Endothelial cell of umbilical vein (primary cell): ENCODE measurements at regions not wholly inside any gene's neighbourhood (a gene's known extent, or its start where the extent isn't known, plus 50 kb on each side); places are given as distances from the start of the nearest gene placed in this dataset.

Experiments used
- BruUV-seq: library from RNA; stranded (reverse); fragments of 400-500 nt; replicated peaks from 2 replicates; lab custom pipeline; 2021; lab: Mats Ljungman, UMichigan
- CTCF ChIA-PET: fragments of 300-600, 350-600 bp; sonication (Branson Sonifier 250); formaldehyde crosslinking; loops from one replicate; lab custom pipeline; 2021; ENCODE audit warnings: antibody characterized with exemption, inconsistent platforms; lab: Charles Lee
- POLR2A ChIA-PET: fragments of 300-600, 350-600 bp; sonication (Branson Sonifier 250); formaldehyde crosslinking; loops from one replicate; lab custom pipeline; 2021; ENCODE audit warnings: antibody characterized with exemption, inconsistent platforms; lab: Charles Lee
- DNase-seq: peaks from one replicate; pipeline ENCODE4 v3.0.0-alpha.2; 2011; ENCODE audit warnings: low read depth, low spot score
- FAIRE-seq: peaks from 2 replicates; lab custom pipeline; 2011; peaks lifted over from hg19 to GRCh38; lab: Jason Lieb, UNC
- H2AFZ ChIP-seq: 2 replicates; pipeline ENCODE4 v1.6.0; 2012; ENCODE audit warnings: low read depth, low read length, control low read depth, inconsistent platforms
- H3K27ac ChIP-seq: 2 replicates; pipeline ENCODE4 v1.5.1; 2011; ENCODE audit warnings: low read depth, mild to moderate bottlenecking, control low read depth, low read length, moderate library complexity; ENCODE audit not compliant: insufficient read depth
- H3K27me3 ChIP-seq, 2 experiments: 2 replicates each; pipeline versions ENCODE4 v1.6.0 to v1.6.1; 2011; ENCODE audit warnings: low read length in 2 of 2, mixed read lengths in 1 of 2; ENCODE audit not compliant: control insufficient read depth in 2 of 2, insufficient read depth in 2 of 2
- H3K36me3 ChIP-seq, 2 experiments: 2 replicates in 1 of 2; 3 replicates in 1 of 2; pipeline ENCODE4 v1.5.1; 2011; ENCODE audit warnings: low read length in 2 of 2, mild to moderate bottlenecking in 1 of 2, moderate library complexity in 1 of 2; ENCODE audit not compliant: control insufficient read depth in 2 of 2, insufficient read depth in 2 of 2; ENCODE audit errors: extremely low read depth in 1 of 2
- H3K4me1 ChIP-seq: 3 replicates; pipeline ENCODE4 v1.5.1; 2011; ENCODE audit warnings: mild to moderate bottlenecking, low read length; ENCODE audit not compliant: control insufficient read depth, insufficient read depth; ENCODE audit errors: extremely low read depth
- H3K4me2 ChIP-seq: 2 replicates; pipeline ENCODE4 v1.6.1; 2011; ENCODE audit warnings: low read length, control low read depth, mixed read lengths; ENCODE audit not compliant: insufficient read depth
- H3K4me3 ChIP-seq, 3 experiments: fragments of 200-600 bp in 1 of 3; sonication (generic), shearing (Covaris generic) in 1 of 3; replicated peaks in 1 of 3; 2 replicates each; pipeline ENCODE4 v1.5.1; 2011 to 2016; ENCODE audit warnings: control low read depth in 3 of 3, low read length in 3 of 3, mild to moderate bottlenecking in 2 of 3, inconsistent platforms in 1 of 3, low read depth in 1 of 3, moderate library complexity in 1 of 3; ENCODE audit not compliant: insufficient read depth in 1 of 3
- H3K79me2 ChIP-seq: 2 replicates; pipeline ENCODE4 v1.6.0; 2012; ENCODE audit warnings: low read length, inconsistent platforms; ENCODE audit not compliant: control insufficient read depth, insufficient read depth
- H3K9ac ChIP-seq: replicated peaks from 2 replicates; pipeline ENCODE3; 2011; ENCODE audit warnings: low read length, control low read depth; ENCODE audit not compliant: insufficient read depth; ENCODE audit errors: extremely low read depth
- H3K9me1 ChIP-seq: replicated peaks from 3 replicates; pipeline ENCODE4 v1.6.0; 2011; ENCODE audit warnings: mild to moderate bottlenecking, low read length; ENCODE audit not compliant: control insufficient read depth, insufficient read depth; ENCODE audit errors: extremely low read depth
- H3K9me3 ChIP-seq: replicated peaks from 2 replicates; pipeline ENCODE4 v1.5.1; 2012; ENCODE audit warnings: low read length, inconsistent platforms; ENCODE audit not compliant: control insufficient read depth, insufficient read depth
- H4K20me1 ChIP-seq: replicated peaks from 2 replicates; pipeline ENCODE3; 2011; ENCODE audit warnings: mild to moderate bottlenecking, low read length; ENCODE audit not compliant: control insufficient read depth, insufficient read depth; ENCODE audit errors: extremely low read depth
- CTCF ChIP-seq, 2 donors: IDR thresholded peaks; 1 replicate in 1 of 2; 2 replicates in 1 of 2; pipeline ENCODE4 v1.5.1; 2011; ENCODE audit warnings: low read length in 2 of 2, mild to moderate bottlenecking in 2 of 2, moderate library complexity in 2 of 2, control low read depth in 1 of 2, inconsistent platforms in 1 of 2, low read depth in 1 of 2; ENCODE audit not compliant: insufficient read depth in 1 of 2; ENCODE audit errors: extremely low read depth in 1 of 2
- EZH2 ChIP-seq: IDR thresholded peaks from 2 replicates; pipeline ENCODE4 v1.6.1; 2012; ENCODE audit warnings: borderline replicate concordance, low read depth, mild to moderate bottlenecking, moderate library complexity, low read length, inconsistent platforms; ENCODE audit not compliant: severe bottlenecking
- FOS ChIP-seq: IDR thresholded peaks from 2 replicates; pipeline ENCODE4 v1.6.1; 2011; ENCODE audit warnings: mild to moderate bottlenecking, low read length, moderate library complexity, borderline replicate concordance; ENCODE audit not compliant: insufficient read depth
- GATA2 ChIP-seq: IDR thresholded peaks from 2 replicates; pipeline ENCODE4 v1.7.0; 2011; ENCODE audit warnings: low read depth, mild to moderate bottlenecking, moderate library complexity, mixed read lengths, low read length; ENCODE audit not compliant: insufficient read length, insufficient read depth
- JUN ChIP-seq: IDR thresholded peaks from 2 replicates; pipeline ENCODE4 v1.6.1; 2011; ENCODE audit warnings: borderline replicate concordance, low read depth; ENCODE audit not compliant: insufficient read length, insufficient read depth
- MAX ChIP-seq: IDR thresholded peaks from 2 replicates; pipeline ENCODE4 v1.6.1; 2011; ENCODE audit not compliant: insufficient read depth, insufficient read length
- MYC ChIP-seq: IDR thresholded peaks from one replicate; pipeline ENCODE4 v1.6.1; 2011; ENCODE audit warnings: mild to moderate bottlenecking, low read depth, low read length
- POLR2A ChIP-seq: IDR thresholded peaks from 2 replicates; pipeline ENCODE4 v1.6.1; 2012; ENCODE audit warnings: low read depth, mild to moderate bottlenecking, control low read depth, low read length
- POLR2AphosphoS5 ChIP-seq: IDR thresholded peaks from 2 replicates; pipeline ENCODE4 v1.6.1; 2012; ENCODE audit warnings: low read depth, mild to moderate bottlenecking, control low read depth, low read length, moderate library complexity; ENCODE audit not compliant: insufficient read depth
- dilution Hi-C: fragments of 300-500 bp; cut with MboI; formaldehyde crosslinking; loops from one replicate; pipeline ENCODE4 v1.15.0; 2019; ENCODE audit warnings: low sequenced_read_pairs; ENCODE audit not compliant: extremely low pct_ligation_motif_present
- intact Hi-C: fragments of 100-400 bp; cut with micrococcal nuclease; formaldehyde crosslinking; loops from one replicate; pipeline ENCODE4 v1.10.0; 2022

GRCh38 chr11:69913591-69914285 is 94.5 kb upstream of the FGF3 start:
- Histone ChIP-seq H3K27ac (no peak overlapping the region), H3K9me1 (no peaks in the 10 kb centered on the region), H3K9ac (no peak overlapping the region), H3K4me1 (peaks cover 11% of the 10 kb centered on the region), H3K79me2 (no peaks in the 10 kb centered on the region), H3K4me2 (no peak overlapping the region), H2AFZ (no peak overlapping the region), H3K36me3 (no peaks in the 10 kb centered on the region), H3K9me3 (no peaks in the 10 kb centered on the region), H4K20me1 (no peaks in the 10 kb centered on the region), H3K4me3 (no peak overlapping the region), H3K27me3 (peaks cover 1 to 6% of the 10 kb centered on the region in 2 experiments)
- TF ChIP-seq FOS (no peak), EZH2 (no peak), GATA2 (no peak), POLR2A (no peak), MAX (no peak), POLR2AphosphoS5 (no peak), MYC (no peak), JUN (no peak), CTCF (IDR thresholded peaks at IDR 0.05; ENCODE audit: extremely low read depth in 1 of 2, insufficient read depth in 1 of 2, low read depth in 1 of 2, low read length in 2 of 2) (no peak)
- ChIA-PET CTCF (interaction anchor here (0.6 to 1.4 kb wide), 6 partner anchors 10 to 278 kb away, joined by 3 to 6 read pairs (median 5); no protein-coding TSS in a partner anchor), POLR2A (no interaction called here)
- intact Hi-C loops, result loop anchor here (1.0 to 10.0 kb wide), 2 partner anchors 227 to 561 kb away; no protein-coding TSS in a partner anchor
- dilution Hi-C loops, result loop anchor here (25.0 kb wide), 1 partner anchor 274 kb away; no protein-coding TSS in a partner anchor
- FAIRE-seq (no peak), DNase-seq (no peak)
- BruUV-seq, result no TSS peak
